HG03108 (cell line): ENCODE measurements at regions not wholly inside any gene's neighbourhood (a gene's known extent, or its start where the extent isn't known, plus 50 kb on each side); places are given as distances from the start of the nearest gene placed in this dataset.

Experiments used
- ATAC-seq: cut with Tn5 transposase; IDR thresholded peaks from one replicate; pipeline ENCODE4 v1.9.1; 2021; ENCODE audit warnings: moderate library complexity; ENCODE audit not compliant: unreplicated experiment

DNA sequence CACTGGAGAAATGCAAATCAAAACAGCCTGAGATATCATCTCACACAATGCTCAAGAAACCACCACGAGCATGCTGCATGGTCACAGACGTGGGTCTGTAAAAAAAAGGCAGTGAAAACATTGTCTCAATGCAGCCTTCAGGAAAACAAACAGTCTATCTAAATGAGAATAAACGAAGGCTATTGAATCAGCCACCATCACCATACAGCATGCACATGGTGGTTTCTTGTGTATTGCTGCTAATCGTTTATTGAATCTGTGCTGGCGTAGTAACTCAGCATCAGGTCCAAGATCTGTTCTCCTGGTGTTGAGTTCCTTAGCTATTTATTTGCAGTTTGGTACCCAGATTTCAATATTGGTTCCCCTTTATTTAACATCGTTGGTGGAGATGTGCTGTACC, 1115.0 kb downstream of the CDH18 start:
- ATAC-seq, result no peak

DNA sequence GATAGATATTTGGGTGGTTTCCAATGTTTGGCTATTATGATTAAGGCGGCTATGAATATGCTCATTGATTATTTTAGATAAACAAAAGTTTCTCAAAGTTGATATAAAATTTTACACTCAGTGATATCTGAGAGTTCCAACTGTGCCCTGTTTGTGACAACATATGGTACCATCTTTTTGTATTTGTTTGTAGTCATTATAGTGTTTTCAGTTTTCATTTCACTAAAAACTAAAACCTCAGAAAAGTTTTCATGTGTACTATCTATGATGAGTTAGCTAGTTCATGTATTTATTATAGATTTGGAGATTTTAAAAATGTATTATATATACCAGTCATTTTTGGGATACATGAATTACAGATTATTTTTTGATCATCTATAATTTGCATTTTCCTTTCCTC, 1111.4 kb downstream of the CDH18 start:
- ATAC-seq, result no peak

DNA sequence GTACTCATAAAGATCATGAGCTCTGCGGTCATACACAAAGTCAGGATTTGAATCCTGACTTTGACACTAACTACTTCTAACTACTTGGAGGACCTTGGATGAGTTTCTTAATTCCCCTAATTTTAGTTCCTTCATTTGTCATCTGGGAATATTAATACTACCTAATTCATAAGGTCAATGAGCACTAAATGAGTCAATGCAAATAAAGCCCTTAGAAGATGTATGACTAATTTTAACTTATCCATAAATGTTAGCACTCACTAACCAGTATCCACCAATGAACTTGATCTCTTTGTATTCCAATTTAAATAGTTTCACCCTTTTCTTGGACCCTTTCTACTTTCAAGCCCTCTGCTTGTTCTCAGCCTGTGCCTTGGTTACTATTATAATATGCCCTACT, 1106.4 kb downstream of the CDH18 start:
- no peak for ATAC-seq

DNA sequence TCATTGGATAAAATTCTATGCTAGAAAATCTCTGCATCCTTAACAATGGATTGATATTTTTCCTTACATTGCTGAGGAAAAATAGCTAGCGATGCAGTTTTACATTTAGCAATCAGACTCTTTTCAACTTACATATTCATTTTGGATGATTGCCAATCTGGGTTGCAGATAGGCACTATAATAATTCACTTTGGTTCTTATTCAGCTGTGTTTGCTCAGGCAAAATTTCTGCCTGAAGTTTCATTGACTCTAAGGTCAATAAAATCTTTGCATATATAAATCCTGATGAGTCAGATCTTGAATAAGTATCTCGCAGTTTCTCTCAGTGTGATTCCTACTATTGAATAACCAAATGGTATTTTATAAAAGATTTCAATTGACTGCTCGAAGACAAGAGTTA, 1105.8 kb downstream of the CDH18 start:
- ATAC-seq, result no peak

DNA sequence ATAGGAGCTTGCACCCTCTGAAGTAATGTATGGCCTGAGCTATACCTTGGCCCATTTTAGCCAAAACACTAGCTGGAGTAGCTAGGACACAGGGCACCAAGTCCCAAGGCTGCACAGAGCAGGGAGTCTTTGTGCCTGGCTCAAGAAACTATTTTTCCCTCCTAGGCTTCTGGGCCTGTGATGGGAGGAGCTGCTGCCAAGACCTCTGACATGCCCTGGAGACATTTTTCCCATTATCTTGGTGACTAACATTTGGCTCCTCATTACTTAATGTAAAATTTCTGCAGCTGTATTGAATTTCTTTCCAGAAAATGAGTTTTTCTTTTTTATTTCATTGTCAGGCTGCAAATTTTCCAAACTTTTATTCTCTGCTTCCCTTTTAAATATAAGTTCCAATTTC, 1099.2 kb downstream of the CDH18 start:
- no peak for ATAC-seq

DNA sequence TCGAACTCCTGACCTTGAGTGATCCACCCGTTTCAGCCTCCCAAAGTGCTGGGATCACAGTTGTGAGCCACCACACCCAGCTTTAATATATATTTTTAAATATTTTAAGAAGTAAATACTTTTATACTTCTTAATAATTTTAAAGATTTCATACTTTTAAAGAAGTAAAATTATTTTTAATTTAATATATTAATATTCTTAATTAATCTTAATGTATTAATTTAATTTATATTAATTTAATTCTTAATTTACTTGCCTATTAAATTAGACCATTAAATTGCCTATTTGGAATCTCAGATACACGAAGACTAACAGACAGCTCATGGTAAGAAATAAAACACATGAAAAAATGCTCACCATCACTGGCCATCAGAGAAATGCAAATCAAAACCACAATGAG, 1087.4 kb downstream of the CDH18 start:
- ATAC-seq, result no peak

DNA sequence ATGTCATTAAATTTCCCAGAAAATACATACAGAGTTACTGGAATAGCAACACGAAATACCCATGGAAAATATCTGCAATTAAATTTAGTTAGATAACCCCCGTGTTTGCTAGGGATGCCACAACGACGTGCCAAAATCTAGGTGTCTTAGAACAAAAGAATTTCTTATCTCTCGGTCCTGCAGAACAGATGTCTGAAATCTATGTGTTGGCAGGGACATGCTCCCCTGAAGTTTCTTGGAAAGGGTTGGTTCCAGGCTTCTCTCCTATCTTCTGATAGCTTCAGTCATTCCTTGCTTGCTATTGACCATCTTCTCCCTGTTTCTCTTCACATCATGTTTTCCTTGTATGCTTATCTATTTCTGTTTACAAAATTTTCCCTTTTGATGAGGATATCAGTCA, 1067.0 kb downstream of the CDH18 start:
- no peak for ATAC-seq

DNA sequence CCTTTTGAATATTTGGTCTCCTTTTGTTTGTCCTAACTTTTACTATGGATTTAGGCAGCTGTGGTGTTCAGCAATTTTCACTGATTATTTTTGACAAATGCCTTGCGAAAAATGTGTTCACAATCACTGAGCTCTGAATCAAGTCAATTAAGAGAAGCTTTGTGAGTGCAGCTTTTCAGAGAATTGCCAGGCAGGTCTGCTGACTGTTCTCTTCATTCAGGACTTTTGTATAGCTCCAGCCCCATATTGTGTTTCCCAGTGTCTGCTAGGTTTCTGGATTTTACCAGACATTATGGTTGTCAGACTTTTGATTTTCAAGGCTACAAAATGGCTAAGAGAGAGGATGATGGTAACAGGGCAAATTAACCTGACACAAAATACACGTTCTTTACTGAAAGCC, 1055.9 kb downstream of the CDH18 start:
- ATAC-seq, result no peak

DNA sequence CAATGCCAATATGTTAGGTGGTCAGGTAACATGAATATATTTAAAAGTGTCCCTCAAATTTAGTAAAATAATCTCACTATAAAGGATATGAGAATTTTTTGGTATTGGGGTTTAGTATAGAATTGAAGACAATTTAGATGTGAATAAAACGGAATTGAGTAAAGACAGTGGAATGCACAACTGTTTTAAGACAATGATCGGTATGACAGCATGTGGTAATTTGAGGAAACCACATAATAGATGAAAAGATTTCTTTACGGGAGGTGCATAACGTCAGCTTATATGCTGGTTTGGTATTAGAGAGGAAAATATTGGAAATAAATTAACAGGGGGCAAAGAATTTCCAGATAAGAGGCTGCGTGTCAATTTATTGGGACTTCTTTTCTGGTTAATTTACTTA, 1043.2 kb downstream of the CDH18 start:
- no peak for ATAC-seq

DNA sequence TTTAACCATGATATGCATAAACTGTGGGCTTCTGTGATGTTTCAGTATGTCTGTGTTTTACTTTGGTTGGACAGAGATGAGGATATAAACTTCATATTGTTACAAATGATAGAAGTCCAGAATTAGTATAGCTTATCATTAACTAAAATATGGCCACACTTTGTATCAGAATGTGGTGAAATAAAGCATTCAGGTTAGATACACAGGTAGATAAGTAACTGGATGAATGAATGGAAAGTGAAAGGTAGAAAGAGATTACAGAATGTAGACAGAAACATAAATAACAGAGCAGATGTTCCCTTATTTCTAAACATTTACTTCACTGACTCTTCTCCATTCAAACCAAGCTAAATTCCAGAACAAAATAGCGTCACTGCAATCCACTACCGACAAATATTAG, 1033.8 kb downstream of the CDH18 start:
- ATAC-seq, result no peak

DNA sequence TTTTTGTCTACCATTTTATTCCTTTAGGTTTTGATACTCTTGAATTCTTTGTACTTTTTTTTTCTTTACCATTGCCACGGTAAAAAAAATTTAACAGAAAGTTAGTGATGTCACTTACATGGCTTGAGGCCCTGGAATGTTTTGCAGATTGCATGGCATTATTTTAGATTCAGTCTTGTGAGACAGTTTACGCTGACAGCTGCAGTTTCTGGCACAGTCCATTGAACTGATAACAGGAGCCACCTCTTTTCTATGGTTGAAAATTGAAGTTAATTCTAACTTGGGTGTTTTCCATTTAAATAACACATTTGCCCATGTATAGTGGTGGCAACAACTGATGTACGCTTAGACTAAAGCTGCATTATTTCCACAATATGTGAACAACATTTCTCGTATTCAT, 1028.5 kb downstream of the CDH18 start:
- ATAC-seq, result no peak

DNA sequence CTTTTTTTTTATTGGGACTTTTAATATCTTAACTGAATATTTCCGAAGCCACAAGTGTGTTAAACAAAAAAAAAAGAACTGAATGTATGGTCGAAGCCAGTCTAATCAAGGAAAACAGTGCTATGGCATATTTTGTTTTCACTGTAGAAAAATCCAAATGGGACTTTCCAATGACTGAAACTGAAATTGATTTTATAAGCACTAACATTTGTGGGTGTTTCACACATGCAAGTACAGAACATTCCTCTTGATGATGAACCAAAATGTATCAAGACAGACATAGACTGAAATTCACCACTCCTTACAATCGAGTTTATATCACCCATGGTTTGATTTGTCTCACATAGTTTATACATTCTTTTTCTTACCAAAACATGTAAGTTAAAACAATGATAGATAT, 1026.8 kb downstream of the CDH18 start:
- no peak for ATAC-seq

DNA sequence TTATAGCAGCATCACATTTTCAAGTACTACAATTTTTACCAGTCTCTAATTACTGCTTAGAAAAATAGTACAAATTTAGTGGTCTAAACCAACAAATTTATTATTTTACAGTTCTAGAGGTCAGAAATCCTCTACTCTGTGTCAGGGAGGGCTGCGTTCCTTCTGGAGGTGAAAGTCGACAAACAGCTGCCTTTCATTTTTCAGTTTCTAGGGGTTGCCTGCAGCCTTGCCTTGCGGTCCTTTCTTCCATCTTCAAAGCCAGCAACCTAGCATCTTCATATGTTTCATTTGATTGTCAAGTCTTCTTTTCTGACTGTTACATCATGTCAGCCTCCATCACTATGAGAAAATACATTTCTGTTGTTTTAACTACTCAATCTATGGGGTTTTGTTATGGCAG, 1022.1 kb downstream of the CDH18 start:
- no peak for ATAC-seq

DNA sequence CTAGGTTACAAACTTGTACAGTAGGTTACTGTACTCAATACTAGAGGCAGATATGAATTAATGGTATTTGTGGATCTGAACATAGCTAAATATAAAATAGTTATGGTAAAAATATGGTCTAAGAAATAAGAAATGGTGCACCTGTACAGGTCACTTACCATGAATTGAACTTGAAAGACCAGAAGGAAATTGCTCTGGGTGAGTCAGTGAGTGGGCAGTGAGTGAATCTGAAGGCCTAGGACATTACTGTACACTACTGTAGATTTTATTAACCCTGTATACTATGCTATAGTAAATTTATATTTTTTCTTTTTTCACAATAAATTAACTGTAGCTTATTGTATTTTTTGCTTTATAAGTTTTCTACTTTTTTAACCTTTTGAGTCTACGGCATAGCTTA, 1020.4 kb downstream of the CDH18 start:
- ATAC-seq, result no peak

DNA sequence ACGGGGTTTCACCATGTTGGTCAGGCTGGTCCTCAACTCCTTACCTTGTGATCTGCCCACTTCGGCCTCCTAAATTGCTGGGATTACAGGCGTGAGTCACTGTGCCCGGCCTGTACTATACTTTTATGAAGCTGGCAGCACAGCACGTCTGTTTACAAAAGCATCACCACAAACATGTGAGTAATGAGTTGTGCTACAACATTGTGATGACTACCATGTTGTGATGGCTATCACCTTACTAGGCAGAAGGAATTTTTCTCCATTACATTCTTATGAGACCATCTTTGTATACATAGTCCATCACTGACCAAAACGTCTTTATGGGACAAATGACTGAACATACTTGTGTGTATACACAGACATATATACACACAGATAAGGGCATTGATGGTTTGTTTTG, 1019.0 kb downstream of the CDH18 start:
- ATAC-seq, result no peak

DNA sequence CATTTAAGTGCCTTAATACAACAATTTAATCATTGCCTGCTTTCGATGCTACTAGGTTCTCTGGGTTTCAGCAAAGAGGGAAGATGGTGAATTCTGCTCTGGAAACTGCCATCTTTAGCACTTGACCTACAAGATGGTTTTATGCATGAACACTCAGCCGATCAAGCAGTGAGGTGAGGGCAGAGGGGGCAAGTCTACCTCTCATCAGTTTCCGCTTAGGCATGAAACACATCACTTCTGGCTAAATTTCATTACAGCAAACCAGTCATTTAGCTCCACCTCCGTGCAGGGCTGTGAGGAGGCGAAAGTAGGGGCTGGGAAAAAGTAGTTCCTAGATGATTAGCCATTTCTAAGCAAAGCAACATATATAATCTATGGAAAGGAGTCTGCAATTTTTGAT, 1018.0 kb downstream of the CDH18 start:
- no peak for ATAC-seq

DNA sequence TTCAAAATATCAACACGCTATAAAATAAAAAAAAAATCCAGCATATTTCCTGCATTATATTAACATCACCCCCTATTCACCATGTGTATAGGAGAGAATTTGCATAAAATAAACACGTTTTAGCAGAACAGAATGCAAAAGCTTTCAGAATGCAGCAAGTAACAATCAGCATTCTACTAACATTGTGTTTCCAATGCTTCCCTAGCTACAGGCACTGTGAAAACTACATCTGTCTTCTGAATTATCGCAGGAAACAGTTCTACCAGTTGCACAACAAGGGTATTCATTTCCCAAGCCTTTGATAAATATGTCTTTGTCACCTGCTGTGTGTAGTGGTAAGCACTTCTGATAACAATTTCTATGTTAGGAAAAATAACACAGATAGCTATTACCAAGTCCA, 1015.8 kb downstream of the CDH18 start:
- no peak for ATAC-seq

DNA sequence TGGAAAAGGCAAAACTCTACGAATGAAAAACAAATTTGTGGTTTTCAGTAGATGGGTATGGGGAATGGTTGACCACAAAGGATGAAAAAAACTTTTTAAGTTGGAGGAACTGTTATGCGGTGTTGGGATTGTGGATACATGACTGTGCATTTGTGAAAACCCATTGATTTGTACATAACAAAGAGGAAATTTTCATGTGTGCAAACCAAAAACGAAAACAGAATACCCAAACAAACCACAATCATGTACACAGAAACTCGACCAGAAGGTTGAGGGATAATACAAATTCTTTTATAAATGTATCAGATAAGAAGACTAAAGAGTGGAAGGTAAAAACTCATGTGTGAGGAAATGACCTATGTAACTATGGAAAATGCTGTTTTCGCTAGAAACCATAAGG, 1012.4 kb downstream of the CDH18 start:
- ATAC-seq, result no peak

DNA sequence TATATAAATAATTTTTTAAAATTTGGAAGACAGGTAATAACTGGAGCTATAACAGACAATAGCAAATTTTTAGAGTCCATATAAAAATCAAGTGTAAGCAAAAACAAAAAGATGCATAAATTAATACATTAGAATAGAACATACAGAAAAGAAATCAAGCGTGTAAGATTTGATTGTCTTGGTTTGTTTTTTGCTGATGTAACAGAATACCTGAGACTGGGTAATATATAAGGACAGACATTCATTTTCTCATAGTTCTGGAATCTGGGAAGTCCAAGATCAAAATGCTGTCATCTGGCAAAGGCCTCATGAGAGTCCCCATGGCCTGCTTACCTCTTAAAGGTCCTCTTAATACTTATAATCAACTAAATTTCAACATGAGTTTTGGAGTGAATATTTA, 1010.1 kb downstream of the CDH18 start:
- no peak for ATAC-seq

DNA sequence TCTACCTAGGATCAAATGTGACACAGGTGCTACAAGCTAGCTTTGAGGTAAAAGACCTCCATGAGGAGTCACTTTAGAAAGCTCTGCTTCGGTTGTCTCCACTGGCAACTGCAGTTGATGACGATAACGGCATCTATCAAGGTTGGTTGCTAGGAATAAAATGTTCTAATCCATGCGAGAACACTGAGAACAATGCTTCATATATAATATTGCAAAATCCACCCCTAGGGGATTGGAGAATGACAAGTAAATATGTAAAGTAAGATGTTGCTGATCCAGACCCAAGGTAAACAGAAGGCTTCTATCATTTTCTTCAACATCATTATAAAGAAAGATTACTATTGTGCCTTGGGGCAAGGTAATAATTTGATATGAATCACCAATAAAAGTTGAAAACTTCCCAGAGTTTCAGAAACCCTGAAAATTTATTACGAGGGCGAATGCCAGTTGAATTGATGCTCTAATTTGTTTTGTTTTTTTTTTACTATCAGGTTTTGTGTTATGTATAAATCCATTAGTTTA, 1003.4 kb downstream of the CDH18 start:
- no peak for ATAC-seq

DNA sequence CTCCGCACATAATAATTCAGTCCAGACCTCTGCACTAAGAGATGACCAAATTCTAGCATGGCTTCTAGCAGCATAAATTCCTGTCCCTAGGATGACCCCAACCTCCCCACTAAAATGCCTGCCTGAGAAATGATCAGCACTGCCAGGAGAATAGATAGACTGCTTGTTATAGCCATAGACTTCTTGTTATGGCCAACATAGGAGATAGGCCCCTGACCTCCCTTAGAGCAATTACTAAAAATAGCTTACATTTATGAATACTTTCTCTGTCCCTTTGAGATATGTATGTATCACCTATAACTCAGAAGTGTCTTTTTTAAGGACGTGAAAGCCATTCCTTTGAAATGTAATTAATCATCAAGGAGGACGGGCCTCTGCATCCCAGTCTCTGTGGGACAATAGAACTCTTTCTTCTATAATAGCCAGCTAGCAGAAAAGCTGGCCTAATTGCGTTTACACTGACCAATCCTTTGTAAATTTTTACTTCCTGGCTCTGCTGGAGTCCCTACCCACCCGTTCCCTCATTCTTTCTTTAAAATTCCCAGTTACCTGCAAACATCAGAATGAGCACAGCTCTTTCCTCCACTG, 1002.7 kb downstream of the CDH18 start:
- no peak for ATAC-seq

DNA sequence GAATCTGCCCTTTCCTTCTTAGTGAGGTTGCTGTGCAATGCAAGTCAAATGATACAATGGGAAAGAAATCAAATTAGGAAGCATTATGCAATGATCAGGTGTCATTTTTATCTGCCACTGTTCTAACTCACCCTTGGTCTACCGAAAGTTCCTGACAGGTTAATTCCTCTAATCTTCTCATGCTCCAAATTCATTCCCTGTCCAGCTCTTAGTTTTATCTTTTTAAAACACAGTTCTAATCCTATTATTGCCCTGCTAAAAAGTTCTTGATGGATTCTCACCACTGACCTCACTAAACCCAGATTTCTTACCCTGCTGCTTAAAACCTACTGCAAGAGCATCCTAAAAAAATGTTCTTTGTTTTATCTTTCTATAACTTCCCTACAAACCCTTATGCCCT, 1000.9 kb downstream of the CDH18 start:
- no peak for ATAC-seq

DNA sequence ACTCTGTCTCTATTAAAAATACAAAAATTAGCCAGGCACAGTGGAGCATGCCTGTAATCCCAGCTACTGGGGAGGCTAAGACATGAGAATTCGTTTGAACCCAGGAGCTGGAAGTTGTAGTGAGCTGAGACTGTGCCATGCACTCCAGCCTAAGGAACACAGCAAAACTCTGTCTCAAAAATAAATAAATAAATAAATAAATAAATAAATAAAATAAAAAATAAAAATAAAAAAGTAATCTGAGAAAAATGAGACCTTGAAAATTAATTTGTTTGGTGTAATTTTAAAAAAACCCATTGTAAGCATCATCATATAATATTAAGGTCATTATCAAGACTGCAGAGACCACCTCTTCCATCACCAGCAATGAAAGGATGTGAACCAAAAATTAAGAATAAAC, 997.1 kb downstream of the CDH18 start:
- no peak for ATAC-seq

DNA sequence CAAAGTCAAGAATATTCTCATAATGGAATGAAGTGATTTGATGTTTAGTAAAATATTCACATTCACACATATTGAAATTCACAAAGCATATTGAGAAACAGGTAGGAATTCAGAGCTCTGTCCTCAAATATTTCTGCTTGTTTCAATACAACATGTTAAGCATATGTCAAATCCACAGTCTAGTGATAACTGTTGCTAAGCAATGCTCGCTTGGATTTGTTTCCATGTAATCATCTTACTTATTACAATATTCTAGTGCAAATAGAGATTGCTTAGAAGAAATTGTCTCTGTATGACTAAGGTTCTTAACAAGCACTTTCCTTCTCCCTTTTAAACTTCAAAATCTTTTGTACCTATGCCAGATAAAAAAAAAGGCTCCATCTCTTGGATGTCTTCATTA, 995.7 kb downstream of the CDH18 start:
- no peak for ATAC-seq
